ENCODE measurements at regions not wholly inside any gene's neighbourhood (a gene's known extent, or its start where the extent isn't known, plus 50 kb on each side); places are given as distances from the start of the nearest gene placed in this dataset.
"Not testable (repeated sequence)": the region's sequence is repeated elsewhere in the genome, so short reads cannot be mapped to it uniquely, and the experiment has no call there.

DNA sequence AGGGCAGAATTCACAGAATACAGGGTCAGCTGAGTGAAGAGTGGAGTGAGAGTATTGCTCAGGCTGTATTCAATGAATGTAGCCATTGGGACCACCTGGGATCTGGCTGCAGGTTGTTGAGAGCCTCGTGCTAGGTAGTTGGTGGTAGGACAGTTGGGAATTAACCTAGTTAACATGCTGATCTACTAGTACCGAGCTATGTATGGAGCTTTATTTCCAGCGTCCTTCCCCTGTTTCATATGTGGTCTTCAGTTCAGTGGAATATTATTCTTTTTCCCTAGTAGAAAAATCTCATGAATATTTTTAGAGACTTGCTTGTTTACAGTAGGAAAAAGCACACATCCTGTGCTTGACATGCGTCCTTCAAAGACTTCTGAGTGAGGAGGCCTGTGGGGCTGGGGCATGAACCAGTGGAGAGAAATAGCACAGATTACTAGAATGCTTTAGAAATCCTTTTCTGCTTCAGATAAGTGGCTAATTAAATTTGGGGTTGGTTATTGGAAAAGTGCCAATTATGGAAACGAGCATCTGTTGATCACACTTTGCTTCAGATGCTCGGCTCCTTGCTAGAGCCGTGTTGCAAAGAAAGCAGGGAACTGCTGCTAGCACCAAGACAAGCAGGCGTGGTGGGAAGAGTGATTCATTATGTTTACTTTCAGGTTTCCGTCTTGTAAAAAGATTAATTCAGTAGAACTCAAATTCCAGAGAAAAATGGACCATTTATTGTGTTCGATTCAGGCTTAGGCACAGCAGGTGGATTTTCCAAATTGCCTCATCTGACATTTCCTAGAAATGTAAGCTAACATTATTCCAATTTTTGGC is 53.6 kb downstream of the ARF6 start:
- peak; percentile 57 for DNase-seq

DNA sequence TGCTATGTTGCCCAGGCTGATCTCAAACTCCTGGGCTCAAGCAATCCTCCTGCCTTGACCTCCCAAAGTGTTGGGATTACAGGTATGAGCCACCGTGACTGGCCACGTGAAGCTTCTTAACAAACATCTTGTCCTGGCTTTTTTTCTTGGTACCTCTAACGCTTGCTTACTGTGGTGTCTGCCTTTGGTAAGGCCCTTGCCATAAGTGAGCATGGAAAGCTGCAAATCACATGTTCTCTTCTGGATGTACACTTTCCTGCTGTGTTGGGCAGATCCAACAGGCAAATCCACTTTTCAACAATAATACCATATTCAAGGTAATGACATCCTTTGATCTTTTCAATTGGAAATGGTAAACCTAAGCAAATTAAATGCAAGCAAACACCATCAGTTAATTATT is 54.6 kb downstream of the ARF6 start:
- DNase-seq = no peak

DNA sequence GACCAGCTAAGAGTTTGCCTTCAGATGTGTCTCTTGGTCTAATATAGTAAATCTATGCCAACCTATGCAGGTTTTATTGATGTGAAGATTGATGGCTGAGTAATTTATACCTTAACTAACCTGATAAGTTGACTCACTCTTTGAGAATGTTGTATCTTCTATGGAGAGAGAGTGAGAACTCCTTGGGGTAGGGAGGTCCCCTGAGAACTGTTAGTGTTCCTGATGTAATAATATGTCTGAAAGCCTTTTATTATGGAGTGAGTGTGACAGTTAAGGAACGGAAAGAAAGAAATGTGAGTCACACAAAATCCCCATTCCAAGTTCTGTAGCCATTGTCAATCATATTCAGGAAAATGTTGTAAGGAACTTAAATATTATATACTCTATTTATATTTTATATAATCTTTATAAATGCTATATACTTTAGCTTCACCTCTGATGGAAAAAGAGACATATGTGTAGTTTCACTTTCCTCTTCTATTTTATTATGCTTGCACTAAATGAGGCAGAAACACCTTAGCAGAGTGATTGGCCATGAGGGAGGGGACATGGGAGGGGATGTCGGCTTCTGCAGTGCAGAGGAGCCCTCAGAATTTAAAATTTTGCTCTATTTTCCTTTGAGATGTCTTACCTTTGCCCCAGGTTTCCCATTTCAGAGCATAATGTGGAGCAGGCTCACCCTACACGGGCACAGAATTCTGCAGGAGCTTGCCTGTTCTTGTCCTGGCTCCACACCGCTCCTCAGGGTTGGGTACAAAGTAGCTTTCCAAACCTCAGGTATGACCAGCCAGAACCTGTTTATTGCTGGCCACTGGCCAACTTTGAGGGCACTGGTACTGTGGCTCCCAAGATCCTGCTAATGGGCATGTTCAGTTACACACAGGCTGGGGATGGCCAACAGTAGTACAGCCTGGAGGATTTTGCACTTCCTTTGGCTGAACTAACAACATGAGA is 57.7 kb downstream of the ARF6 start:
- no peak for DNase-seq

DNA sequence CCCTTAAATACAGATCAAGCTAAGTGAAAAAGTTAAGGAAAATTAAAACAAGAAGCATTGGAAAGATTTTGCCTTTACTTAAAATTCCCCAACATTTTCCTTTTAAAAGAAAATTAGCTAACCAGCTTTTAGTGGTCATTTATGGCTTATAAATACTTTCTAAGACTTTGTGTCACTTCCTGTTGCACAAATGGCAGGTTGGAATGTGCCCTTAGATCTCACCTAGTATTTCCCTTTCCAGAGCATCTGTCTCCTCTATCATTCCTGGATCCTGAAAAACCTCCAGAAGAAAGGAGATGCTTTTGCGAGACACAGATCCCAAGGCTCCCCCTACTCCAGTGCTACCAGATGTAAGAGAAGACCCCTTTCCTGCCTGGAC is 58.3 kb downstream of the ARF6 start:
- DNase-seq = no peak

DNA sequence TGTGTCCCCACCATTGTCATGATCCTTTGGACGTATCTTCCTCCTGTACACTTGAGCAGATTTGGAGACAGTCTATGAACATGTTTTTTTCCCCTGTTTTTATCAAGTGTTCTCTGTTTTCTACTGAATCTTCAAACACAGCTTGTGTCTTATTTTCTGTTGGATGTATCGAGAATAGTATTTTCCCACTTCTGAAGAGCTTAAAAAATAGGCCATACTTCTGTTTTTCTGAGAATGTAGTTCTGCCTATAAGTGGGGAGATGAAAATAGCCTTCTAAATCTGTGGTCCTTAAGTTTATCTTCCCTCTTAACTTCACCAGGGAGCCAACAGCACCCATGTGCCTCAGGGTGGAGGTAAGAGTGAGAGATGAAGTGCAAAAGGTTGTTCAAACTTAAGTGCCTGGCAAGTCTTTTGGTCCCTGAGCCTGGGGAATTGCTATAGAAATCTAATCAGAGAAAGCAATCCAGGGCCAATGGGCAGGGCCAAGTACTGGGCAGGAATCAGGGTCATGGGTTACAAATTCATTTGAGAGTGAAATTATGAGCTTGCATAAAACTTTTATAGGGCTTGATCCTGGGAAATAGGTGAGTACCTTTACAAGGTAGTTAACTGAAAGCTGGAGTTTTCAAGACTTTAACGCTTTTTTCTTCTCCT is 58.9 kb downstream of the ARF6 start:
- DNase-seq = no peak

DNA sequence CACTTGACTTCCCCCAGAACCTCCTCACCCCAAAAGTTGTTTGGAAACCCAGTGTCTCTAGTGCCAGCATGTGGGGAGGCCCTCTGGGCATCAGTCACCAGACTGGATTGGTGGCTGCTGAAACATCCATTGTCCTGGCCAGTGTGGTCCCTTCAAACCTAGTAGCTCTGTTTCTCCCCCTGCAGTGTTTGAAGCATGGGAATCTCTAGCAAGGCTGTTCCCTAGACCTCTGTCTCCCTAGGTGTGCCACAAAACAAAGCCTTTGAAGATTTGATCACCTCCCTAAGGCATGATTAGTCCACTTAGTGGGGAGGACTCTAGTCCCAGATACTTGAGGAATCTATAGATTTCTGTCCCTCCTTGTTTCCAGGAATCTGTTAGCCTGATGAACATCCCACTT is 60.3 kb downstream of the ARF6 start:
- DNase-seq = no peak

DNA sequence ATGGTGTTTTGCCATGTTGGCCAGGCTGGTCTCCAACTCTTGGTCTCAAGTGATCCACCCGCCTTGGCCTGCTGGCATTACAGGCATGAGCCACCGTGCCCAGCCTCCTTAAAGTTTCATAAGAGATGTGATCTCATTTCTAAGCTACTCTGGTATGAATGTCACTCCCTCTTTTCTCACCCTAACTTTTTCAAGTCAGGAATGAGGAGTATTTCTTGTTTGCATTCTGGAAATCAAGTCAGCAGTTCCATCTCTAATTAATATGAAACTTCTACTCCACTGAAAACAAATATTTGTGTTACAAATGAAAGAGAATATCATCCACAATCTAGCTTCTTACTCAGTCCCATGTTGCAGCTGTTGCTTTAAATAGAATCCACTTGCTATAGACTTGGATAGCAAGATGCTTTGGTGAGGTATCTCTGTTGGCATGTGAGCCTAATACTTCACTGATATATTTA is 61.3 kb downstream of the ARF6 start:
- no peak for DNase-seq

DNA sequence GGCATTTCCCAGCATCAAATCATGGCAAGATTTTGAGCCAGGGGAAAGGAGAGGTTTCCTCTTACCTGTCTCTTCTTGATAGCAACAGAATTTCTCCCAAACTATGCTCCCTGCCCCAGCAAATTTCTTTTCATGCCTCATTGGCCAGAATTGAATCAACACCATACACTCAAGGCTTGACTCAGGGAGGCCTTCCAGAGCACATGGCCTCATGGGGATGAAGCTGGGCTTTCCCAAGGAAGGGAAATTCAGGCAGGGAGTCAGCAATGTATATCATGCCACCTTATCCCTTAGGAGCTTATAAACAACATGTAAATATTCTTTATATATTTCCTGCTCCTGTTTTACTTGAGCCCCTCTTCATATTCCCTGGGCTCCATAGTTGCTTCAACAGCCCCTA is 62.1 kb downstream of the ARF6 start:
- no peak for DNase-seq

DNA sequence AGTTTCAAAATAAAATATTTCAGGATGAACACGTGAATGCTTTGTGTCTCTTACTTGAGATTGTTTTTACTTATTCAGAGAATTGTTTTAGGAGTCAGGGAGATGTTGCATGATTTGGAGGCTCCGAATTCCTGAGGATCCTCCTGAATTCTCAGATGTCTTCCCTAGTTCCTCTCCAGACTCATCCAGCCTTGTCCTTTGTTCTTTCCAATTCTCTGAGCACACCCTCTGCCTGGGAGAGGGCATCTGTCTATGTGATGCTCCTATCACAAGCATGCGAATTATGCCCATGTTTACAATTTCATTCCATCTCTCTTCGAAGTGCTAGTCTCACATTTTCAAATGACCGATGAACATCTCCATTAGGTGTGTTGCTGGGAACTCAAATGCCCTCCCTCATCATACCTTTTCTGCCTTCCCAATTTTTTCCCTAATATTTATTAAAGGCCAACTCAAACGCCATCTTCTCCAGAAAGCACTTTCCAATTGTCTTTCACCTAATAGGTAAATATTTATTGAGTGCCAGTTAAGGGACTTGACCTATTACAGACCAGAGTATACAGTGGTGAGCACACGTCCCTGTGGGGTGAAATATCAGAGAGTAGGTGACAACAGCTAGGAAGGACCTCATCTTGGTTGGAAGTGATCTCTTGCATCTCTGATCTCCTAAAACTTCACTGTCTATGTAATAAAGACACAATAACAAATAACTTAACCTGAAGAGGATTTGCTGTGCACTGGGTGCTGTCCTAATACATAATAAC is 64.4 kb downstream of the ARF6 start:
- DNase-seq = no peak

DNA sequence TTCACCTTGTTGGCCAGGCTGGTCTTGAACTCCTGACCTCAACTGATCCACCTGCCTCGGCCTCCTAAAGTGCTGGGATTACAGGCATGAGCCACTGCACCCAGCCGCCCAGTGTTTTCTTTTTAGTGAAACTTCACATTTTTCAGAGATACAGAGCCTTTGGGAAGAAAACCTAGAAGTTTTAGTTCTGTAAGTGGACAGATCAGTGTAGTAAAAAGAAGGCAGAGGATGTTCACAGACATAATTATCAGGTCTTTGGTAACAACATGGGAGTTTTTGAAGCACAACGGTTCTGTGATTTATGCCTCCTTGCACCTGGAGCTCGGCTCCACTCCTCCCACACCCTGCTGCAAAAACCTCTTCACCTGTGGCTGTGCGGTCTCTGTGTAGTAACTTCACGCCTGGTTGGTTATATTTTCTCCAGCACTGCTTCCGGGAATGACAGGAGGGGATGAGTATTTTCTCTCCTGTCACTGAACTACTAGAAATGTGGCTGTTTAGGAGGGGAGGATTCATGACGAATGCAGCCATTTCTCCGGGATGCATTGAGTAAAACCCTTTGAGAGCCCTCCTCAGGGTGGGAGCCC is 67.0 kb downstream of the ARF6 start:
- peak; percentile 24 for DNase-seq

DNA sequence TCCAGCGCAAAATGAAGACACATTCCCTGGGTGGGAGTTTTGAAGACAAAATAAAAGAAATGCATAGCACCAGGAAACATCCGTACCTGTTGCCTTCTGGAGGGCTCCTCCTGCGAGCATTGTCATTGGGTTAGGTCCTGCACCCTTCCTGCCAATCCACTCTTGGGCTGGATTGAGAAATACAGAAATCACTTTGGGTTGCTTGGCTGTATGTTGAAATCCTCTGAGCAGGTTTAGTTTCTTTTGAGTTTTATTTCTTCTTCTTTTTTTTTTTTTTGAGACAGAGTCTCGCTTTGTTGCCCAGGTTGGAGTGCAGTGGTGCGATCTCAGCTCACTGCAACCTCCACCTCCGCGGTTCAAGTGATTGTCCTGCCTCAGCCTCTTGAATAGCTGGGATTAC is 67.6 kb downstream of the ARF6 start:
- no peak for DNase-seq

DNA sequence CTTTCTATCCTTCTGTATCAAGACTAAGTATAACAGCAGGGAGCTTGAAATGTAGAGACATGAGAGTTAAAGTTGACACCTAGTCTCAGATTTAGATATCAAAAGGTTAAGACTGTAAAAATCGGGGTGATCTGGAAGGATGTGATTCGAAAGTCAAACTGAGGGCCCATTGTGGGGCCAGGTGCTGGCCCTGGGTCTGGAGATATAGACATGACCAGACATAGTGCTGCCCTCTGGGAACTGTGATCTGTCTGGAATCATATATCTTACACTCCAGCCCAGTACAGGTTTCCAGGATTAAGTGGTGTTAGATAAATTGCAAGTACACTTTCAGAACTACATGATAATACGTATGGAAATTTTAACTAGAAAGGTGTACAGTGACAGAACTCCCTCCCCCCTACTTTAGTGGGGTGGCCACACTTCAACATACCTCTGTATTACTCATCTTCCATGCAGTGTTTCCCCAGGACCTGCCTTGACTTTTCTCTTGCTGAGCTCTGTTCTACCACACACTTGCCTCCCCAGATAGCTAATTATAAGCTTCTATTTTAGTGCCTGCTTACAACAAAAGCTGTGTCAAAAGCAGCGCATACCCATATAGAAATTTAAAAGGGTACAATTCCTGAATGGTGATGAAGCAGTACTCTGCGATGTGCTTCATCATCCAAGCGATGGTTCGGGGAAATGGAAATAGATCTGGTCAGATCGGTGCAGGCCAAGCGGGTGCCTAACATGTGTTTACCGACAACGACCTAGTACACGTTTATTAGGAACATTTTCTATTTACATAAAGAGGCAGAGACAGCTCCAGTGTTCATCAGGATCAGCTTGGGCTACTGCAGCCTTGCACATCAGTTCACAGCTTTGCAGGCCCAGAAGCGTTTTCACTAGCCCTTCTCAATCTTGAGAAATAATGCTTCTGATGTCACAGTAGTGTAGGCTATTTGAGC is 68.7 kb downstream of the ARF6 start:
- DNase-seq = no peak

DNA sequence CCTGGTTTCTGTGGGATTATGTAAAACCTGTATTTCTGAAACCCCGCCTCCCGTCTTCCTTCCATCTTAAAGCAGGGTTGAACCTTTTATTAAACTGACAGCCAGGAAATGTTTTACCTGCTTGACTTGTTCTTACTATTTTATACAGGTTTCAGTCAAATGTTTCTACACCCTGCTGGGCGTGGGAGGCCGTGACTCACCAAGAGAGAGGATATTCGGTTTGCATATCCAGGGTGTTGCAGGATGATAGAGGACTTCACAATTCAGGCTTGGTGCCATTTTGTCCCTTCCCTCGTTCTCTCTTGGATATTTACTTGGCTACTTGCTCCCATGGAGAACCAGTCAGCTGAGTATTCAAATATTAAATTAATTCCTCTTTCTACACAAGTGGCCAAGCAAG is 69.7 kb downstream of the ARF6 start:
- DNase-seq = no peak

DNA sequence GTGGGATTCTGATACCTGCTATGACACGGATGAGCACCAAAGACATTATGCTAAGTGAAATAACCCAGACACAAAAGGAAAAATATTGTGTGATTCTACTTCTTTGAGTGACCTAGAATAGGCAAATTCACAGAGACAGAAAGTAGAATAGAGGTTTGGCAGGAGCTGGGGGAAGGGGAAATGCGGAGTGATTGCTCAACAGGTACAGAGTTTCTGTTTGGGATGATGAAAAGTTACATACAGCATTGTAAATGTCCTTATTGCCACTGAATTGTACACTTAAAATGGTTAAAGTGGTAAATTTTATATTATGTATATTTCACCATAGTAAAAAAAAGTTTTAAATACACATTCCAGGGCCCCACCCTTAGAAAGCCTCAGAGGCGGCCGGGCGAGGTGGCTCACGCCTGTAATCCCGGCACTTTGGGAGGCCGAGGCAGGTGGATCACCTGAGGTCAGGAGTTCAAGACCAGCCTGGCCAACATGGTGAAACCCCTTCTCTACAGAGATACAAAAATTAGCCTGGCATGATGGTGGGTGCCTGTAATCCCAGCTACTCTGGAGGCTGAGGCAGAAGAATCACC is 72.3 kb downstream of the ARF6 start:
- DNase-seq = not testable (repeated sequence)

DNA sequence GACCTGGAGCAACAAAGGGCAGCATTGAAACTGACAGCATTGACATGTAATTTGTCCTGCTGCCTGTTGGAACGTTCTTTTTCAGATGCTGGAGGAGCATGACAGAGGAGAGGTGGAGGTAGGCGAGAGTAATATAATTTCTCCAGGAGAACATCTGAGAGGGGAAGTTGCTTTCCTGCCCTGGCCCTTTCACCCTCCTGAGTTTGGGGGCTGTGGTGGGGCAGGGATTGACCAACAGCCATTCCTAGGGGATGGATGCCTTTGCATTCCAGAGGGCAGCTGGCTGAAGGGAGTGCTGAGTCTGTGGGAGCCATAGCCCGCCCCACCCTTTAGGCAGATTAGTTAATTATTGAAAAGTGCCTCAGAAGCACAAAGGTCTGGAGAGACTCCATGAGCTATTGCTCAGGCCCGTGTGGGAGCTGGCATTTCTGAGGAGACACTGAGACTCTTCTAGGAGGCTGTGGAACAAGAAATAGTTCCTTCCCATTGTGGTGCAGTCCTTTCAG is 73.5 kb downstream of the ARF6 start:
- peak; percentile 41 for DNase-seq

DNA sequence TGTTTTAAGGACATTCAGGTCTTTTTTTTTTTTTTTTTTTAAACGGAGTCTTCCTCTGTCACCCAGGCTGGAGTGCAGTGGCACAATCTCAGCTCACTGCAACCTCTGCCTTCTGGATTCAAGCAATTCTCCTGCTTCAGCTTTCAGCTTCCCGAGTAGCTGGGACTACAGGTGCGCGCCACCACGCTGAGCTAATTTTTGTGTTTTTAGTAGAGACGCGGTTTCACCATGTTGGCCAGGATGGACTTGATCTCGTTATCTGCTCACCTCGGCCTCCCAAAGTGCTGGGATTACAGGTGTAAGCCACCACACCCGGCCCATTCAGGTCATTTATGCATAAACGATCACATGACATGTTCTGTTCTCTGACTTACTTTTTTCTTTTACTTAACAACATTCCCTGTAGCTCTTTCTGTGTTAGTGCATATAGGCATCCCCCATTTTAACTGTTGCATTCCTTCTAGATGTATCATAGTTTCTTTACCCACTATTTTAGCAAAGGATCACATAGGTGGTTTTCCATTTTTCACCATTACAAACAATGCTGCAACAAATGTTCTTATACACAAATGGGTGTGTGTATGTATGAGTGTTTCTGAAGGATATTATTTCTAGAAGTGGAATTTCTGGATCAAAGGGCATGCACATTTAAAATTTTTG is 74.2 kb downstream of the ARF6 start:
- DNase-seq = no peak

DNA sequence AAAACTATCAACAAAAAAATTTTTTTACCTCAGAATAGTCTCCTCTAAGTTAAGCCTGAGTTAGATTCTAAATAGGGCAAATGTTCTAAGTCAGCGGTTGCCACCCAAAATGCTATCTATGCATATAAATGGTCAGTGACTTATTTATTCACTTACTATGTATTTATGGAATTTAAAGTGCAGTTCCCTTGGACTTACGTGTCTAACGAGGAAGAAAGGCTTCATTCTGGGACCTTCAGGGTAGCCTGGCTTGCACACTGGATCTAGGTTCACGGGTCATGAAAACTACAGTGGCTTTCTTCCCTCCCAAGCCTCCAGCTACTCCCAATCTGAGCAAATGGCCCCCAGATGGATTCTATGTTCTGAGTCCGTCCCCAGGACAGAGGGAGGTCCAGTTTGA is 77.1 kb downstream of the ARF6 start:
- DNase-seq = no peak

DNA sequence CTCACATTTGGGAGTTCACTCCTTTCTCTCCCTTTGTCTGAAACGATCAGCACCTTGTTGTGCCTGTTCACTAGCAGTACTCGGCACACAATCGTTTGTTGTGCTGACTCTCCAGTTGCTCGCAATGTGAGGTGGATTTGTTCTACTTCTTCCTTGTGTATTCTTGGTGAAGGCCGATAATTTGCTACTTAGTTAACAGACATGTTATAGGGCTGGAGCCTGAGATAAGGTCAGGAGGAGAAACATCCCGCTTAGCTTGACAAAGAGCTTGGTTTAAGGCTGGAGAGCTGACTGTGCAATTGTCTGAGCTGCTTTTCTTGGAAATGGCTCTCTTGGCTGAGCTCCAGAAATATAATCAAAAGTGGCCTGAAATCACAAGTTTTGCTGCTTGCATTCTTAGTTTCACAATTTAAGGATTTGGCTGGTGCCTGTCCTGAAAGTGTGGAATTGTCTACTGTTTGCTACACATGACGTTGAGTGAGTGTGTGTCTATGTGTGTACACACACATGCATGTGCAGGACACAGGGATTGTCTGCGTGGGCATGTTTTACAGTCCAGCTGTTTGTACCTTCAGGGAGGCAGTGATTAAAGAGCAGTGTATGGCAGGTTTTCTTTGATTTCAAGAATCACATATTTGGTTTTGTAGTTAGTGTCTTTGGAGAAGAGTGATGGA is 77.7 kb downstream of the ARF6 start:
- peak; percentile 74 for DNase-seq

All from eye (tissue), 1 donor.